Astrocyte (in vitro differentiated cells and primary cell): ENCODE measurements at regions not wholly inside any gene's neighbourhood (a gene's known extent, or its start where the extent isn't known, plus 50 kb on each side); places are given as distances from the start of the nearest gene placed in this dataset.

Source experiments
- DNase-seq: peaks from one replicate; pipeline ENCODE4 v3.0.0-alpha.2; 2010; ENCODE audit warnings: low read depth
- FAIRE-seq: peaks from 2 replicates; lab custom pipeline; 2011; peaks lifted over from hg19 to GRCh38; lab: Jason Lieb, UNC
- H2AFZ ChIP-seq: 2 replicates; pipeline ENCODE4 v1.6.0; 2012; ENCODE audit warnings: low read depth, low read length, inconsistent platforms
- H3K27ac ChIP-seq: 2 replicates; pipeline ENCODE4 v1.5.1; 2011; ENCODE audit warnings: low read depth, low read length, inconsistent platforms
- H3K27me3 ChIP-seq: 2 replicates; pipeline ENCODE4 v1.6.0; 2011; ENCODE audit warnings: low read length, inconsistent platforms; ENCODE audit not compliant: insufficient read depth
- H3K36me3 ChIP-seq: 2 replicates; pipeline ENCODE4 v1.5.1; 2011; ENCODE audit warnings: low read length, inconsistent platforms; ENCODE audit not compliant: insufficient read depth
- H3K4me1 ChIP-seq: 2 replicates; pipeline ENCODE4 v1.5.1; 2011; ENCODE audit warnings: low read length, inconsistent platforms; ENCODE audit not compliant: insufficient read depth
- H3K4me2 ChIP-seq: 2 replicates; pipeline ENCODE4 v1.6.0; 2012; ENCODE audit warnings: low read length, inconsistent platforms
- H3K4me3 ChIP-seq: 2 replicates; pipeline ENCODE4 v1.5.1; 2011; ENCODE audit warnings: low read depth, mild to moderate bottlenecking, low read length, inconsistent platforms; ENCODE audit not compliant: insufficient read depth
- H3K79me2 ChIP-seq: 2 replicates; pipeline ENCODE4 v1.6.0; 2012; ENCODE audit warnings: mild to moderate bottlenecking, low read length, inconsistent platforms; ENCODE audit not compliant: insufficient read depth
- H3K9ac ChIP-seq: 2 replicates; pipeline ENCODE4 v1.6.0; 2012; ENCODE audit warnings: mild to moderate bottlenecking, low read length, inconsistent platforms
- H3K9me3 ChIP-seq: 2 replicates; pipeline ENCODE4 v1.5.1; 2012; ENCODE audit warnings: low read depth, mild to moderate bottlenecking, low read length, inconsistent platforms; ENCODE audit not compliant: insufficient read depth
- H4K20me1 ChIP-seq: 2 replicates; pipeline ENCODE4 v1.6.0; 2012; ENCODE audit warnings: low read length, inconsistent platforms; ENCODE audit not compliant: insufficient read depth
- H3K27ac Mint-ChIP-seq: one replicate; pipeline ENCODE4 v1.8.0; 2021; ENCODE audit warnings: mild to moderate bottlenecking, mixed read lengths; ENCODE audit not compliant: unreplicated experiment
- H3K27me3 Mint-ChIP-seq: one replicate; pipeline ENCODE4 v1.8.0; 2021; ENCODE audit warnings: low read depth, mixed read lengths; ENCODE audit not compliant: unreplicated experiment
- H3K36me3 Mint-ChIP-seq: one replicate; pipeline ENCODE4 v1.8.0; 2021; ENCODE audit warnings: low read depth, mixed read lengths; ENCODE audit not compliant: unreplicated experiment
- H3K4me1 Mint-ChIP-seq: one replicate; pipeline ENCODE4 v1.8.0; 2021; ENCODE audit warnings: low read depth, mixed read lengths; ENCODE audit not compliant: unreplicated experiment
- H3K4me3 Mint-ChIP-seq: one replicate; pipeline ENCODE4 v1.8.0; 2021; ENCODE audit warnings: mild to moderate bottlenecking, moderate library complexity, mixed read lengths; ENCODE audit not compliant: unreplicated experiment
- H3K9me3 Mint-ChIP-seq: one replicate; pipeline ENCODE4 v1.8.0; 2021; ENCODE audit warnings: mild to moderate bottlenecking, mixed read lengths; ENCODE audit not compliant: unreplicated experiment
- CTCF ChIP-seq: IDR thresholded peaks from 2 replicates; pipeline ENCODE4 v1.5.1; 2011; ENCODE audit warnings: low read depth, mild to moderate bottlenecking, inconsistent platforms, low read length, moderate library complexity; ENCODE audit not compliant: insufficient read depth
- EZH2 ChIP-seq: IDR thresholded peaks from 2 replicates; pipeline ENCODE4 v1.6.1; 2012; ENCODE audit warnings: mild to moderate bottlenecking, low read length, inconsistent platforms; ENCODE audit not compliant: insufficient read depth

GRCh38 chrX:44698357-44698756 lies 145.5 kb upstream of the DUSP21 start:
- no peaks in the 10 kb centered on the region for H3K4me1 ChIP-seq
- H3K79me2 ChIP-seq: no peaks in the 10 kb centered on the region
- H3K9me3 ChIP-seq: no peaks in the 10 kb centered on the region
- FAIRE-seq (no peak), DNase-seq (no peak)
- Mint-ChIP-seq H3K27me3 (no peaks in the 10 kb centered on the region), H3K27ac (no peak overlapping the region), H3K4me1 (no peaks in the 10 kb centered on the region), H3K36me3 (no peaks in the 10 kb centered on the region), H3K9me3 (no peaks in the 10 kb centered on the region), H3K4me3 (no peak overlapping the region)
- H3K4me2 ChIP-seq: no peak overlapping the region
- TF ChIP-seq CTCF (no peak), EZH2 (no peak)
- no peaks in the 10 kb centered on the region for H4K20me1 ChIP-seq
- no peak overlapping the region for H3K27ac ChIP-seq
- H3K4me3 ChIP-seq: no peak overlapping the region
- no peak overlapping the region for H3K9ac ChIP-seq
- H3K27me3 ChIP-seq: no peaks in the 10 kb centered on the region
- no peak overlapping the region for H2AFZ ChIP-seq
- no peaks in the 10 kb centered on the region for H3K36me3 ChIP-seq

GRCh38 chrX:44693255-44693654 lies 150.6 kb upstream of the DUSP21 start:
- Histone ChIP-seq H3K36me3 (no peaks in the 10 kb centered on the region), H3K4me1 (no peaks in the 10 kb centered on the region), H3K4me2 (no peak overlapping the region), H3K27me3 (no peaks in the 10 kb centered on the region), H3K79me2 (no peaks in the 10 kb centered on the region), H3K9ac (no peak overlapping the region), H3K27ac (no peak overlapping the region), H2AFZ (no peak overlapping the region), H3K9me3 (no peaks in the 10 kb centered on the region), H3K4me3 (no peak overlapping the region), H4K20me1 (no peaks in the 10 kb centered on the region)
- Mint-ChIP-seq H3K9me3 (no peaks in the 10 kb centered on the region), H3K36me3 (no peaks in the 10 kb centered on the region), H3K27me3 (no peaks in the 10 kb centered on the region), H3K27ac (no peak overlapping the region), H3K4me3 (no peak overlapping the region), H3K4me1 (no peaks in the 10 kb centered on the region)
- FAIRE-seq (no peak), DNase-seq (no peak)
- no peak for TF ChIP-seq EZH2
- TF ChIP-seq CTCF: no peak

DNA sequence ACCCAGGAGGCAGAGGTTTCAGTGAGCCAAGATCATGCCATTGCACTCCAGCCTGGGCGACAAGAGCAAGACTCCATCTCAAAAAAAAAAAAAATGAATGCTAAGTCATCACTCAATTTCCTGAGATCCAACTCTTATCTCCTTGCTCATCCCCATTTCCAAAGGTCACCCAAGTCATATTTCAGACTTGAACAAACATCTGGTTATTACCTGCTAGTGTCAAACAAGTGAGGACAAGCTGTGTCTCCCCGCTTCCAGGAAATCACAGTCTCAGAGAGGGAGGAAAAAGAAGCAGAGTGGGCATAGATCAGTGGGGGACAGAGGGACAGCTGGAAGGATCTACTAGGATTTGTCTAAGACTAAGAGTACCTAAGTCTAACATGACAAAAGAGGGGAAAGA lies 147.5 kb upstream of the FUNDC1 start:
- Mint-ChIP-seq H3K4me3 (peak overlapping the region; percentile 61), H3K36me3 (no peaks in the 10 kb centered on the region), H3K27ac (no peak overlapping the region), H3K27me3 (no peaks in the 10 kb centered on the region), H3K9me3 (no peaks in the 10 kb centered on the region), H3K4me1 (no peaks in the 10 kb centered on the region)
- H3K9me3 ChIP-seq: no peaks in the 10 kb centered on the region
- no peaks in the 10 kb centered on the region for H3K27me3 ChIP-seq
- no peaks in the 10 kb centered on the region for H3K4me1 ChIP-seq
- no peaks in the 10 kb centered on the region for H3K79me2 ChIP-seq
- no peak overlapping the region for H3K27ac ChIP-seq
- DNase-seq: no peak
- H4K20me1 ChIP-seq: no peaks in the 10 kb centered on the region
- no peaks in the 10 kb centered on the region for H3K36me3 ChIP-seq
- H2AFZ ChIP-seq: no peak overlapping the region
- FAIRE-seq: no peak
- TF ChIP-seq CTCF: no peak
- no peak for TF ChIP-seq EZH2
- H3K4me3 ChIP-seq: no peak overlapping the region
- no peak overlapping the region for H3K4me2 ChIP-seq
- H3K9ac ChIP-seq: no peak overlapping the region
